OCI-LY1 (cell line): ENCODE measurements at regions not wholly inside any gene's neighbourhood (a gene's known extent, or its start where the extent isn't known, plus 50 kb on each side); places are given as distances from the start of the nearest gene placed in this dataset.

Experiments
- H2AFZ ChIP-seq: fragments of 200-600 bp; sonication (generic), shearing (Covaris generic); 2 replicates; pipeline ENCODE4 v1.6.0; 2014; ENCODE audit warnings: antibody characterized with exemption, mild to moderate bottlenecking, low read length
- H3F3A ChIP-seq: fragments of 200-600 bp; sonication (generic), shearing (Covaris generic); 2 replicates; pipeline ENCODE4 v1.6.0; 2014; ENCODE audit warnings: mild to moderate bottlenecking, antibody characterized with exemption, low read length, moderate library complexity; ENCODE audit not compliant: insufficient read depth
- H3K27ac ChIP-seq: fragments of 200-600 bp; sonication (generic); 2 replicates; pipeline ENCODE4 v1.5.1; 2014; ENCODE audit warnings: low read length, mixed run types, mild to moderate bottlenecking, low read depth; ENCODE audit not compliant: poor library complexity, severe bottlenecking
- H3K27me3 ChIP-seq: fragments of 200-600 bp; sonication (generic); 2 replicates; pipeline ENCODE4 v1.6.0; 2014; ENCODE audit warnings: antibody characterized with exemption, mild to moderate bottlenecking, low read length, moderate library complexity; ENCODE audit not compliant: insufficient read depth
- H3K36me3 ChIP-seq: fragments of 200-600 bp; sonication (generic); 2 replicates; pipeline ENCODE4 v1.6.1; 2014; ENCODE audit warnings: mild to moderate bottlenecking, antibody characterized with exemption, low read length, moderate library complexity, mixed read lengths; ENCODE audit not compliant: insufficient read depth
- H3K4me1 ChIP-seq: fragments of 200-600 bp; sonication (generic); 2 replicates; pipeline ENCODE4 v1.5.1; 2014; ENCODE audit warnings: mild to moderate bottlenecking, low read length, moderate library complexity; ENCODE audit not compliant: insufficient read depth, severe bottlenecking
- H3K4me2 ChIP-seq: fragments of 200-600 bp; sonication (generic), shearing (Covaris generic); 2 replicates; pipeline ENCODE4 v1.6.1; 2014; ENCODE audit warnings: low read length
- H3K4me3 ChIP-seq: fragments of 200-600 bp; sonication (generic); 2 replicates; pipeline ENCODE4 v1.5.1; 2014; ENCODE audit warnings: low read length, low read depth, mild to moderate bottlenecking, mixed read lengths; ENCODE audit not compliant: poor library complexity, severe bottlenecking
- H3K79me2 ChIP-seq: fragments of 200-600 bp; shearing (Covaris generic); 2 replicates; pipeline ENCODE4 v1.6.1; 2016; ENCODE audit warnings: mixed run types, low read length, mixed read lengths; ENCODE audit not compliant: insufficient read depth
- H3K9ac ChIP-seq: fragments of 200-600 bp; sonication (generic), shearing (Covaris generic); 2 replicates; pipeline ENCODE4 v1.6.1; 2014; ENCODE audit warnings: mild to moderate bottlenecking, low read length, mixed read lengths
- H3K9me2 ChIP-seq: fragments of 200-600 bp; sonication (generic), shearing (Covaris generic); 2 replicates; pipeline ENCODE4 v1.6.1; 2014; ENCODE audit warnings: low read depth, mild to moderate bottlenecking, low read length, mixed read lengths
- H3K9me3 ChIP-seq: fragments of 200-600 bp; shearing (Covaris generic); 2 replicates; pipeline ENCODE4 v1.6.1; 2014; ENCODE audit warnings: low read length, mixed read lengths
- H4K20me1 ChIP-seq: fragments of 200-600 bp; sonication (generic), shearing (Covaris generic); 2 replicates; pipeline ENCODE4 v1.6.0; 2016; ENCODE audit warnings: mild to moderate bottlenecking, low read length; ENCODE audit not compliant: insufficient read depth
- CTCF ChIP-seq: fragments of 200-600 bp; sonication (generic), shearing (Covaris generic); IDR thresholded peaks from 2 replicates; pipeline ENCODE4 v1.5.1; 2017; ENCODE audit warnings: mild to moderate bottlenecking, antibody characterized with exemption, low read length, moderate library complexity, mixed read lengths
- EZH2 ChIP-seq: fragments of 200-600 bp; sonication (generic), shearing (Covaris generic); IDR thresholded peaks from 2 replicates; pipeline ENCODE4 v1.8.0; 2017; ENCODE audit warnings: borderline replicate concordance, mixed run types, mild to moderate bottlenecking, antibody characterized with exemption, low read length, moderate library complexity, mixed read lengths

DNA sequence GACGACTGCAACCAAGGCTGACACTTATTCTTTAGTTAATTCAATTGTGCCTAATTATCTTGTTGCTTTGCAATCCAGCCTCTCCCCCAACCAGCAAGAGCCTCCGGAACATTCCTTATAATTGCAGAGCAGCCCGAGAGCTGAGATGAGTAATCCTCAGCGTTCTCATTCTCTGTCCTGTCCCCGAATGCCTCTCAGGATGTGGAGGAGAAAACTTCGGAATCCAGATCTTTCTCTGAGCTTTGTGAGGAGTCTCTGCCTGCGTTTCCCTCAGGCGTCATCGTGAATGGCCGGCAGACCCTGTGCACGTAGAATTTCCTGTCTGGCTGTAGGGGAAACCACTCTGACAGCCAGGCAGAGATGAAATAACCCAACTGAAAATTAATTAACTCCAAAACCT lies 160.5 kb upstream of the DIO3 start:
- Histone ChIP-seq H3K4me3 (no peak overlapping the region), H3K9me3 (no peaks in the 10 kb centered on the region), H3K36me3 (no peaks in the 10 kb centered on the region), H3K4me2 (no peak overlapping the region), H3K4me1 (no peaks in the 10 kb centered on the region), H3F3A (no peaks in the 10 kb centered on the region), H4K20me1 (no peaks in the 10 kb centered on the region), H3K79me2 (no peaks in the 10 kb centered on the region), H2AFZ (no peak overlapping the region), H3K27ac (no peak overlapping the region), H3K9ac (no peak overlapping the region), H3K9me2 (no peaks in the 10 kb centered on the region), H3K27me3 (no peaks in the 10 kb centered on the region)
- TF ChIP-seq EZH2 (no peak), CTCF (no peak)

DNA sequence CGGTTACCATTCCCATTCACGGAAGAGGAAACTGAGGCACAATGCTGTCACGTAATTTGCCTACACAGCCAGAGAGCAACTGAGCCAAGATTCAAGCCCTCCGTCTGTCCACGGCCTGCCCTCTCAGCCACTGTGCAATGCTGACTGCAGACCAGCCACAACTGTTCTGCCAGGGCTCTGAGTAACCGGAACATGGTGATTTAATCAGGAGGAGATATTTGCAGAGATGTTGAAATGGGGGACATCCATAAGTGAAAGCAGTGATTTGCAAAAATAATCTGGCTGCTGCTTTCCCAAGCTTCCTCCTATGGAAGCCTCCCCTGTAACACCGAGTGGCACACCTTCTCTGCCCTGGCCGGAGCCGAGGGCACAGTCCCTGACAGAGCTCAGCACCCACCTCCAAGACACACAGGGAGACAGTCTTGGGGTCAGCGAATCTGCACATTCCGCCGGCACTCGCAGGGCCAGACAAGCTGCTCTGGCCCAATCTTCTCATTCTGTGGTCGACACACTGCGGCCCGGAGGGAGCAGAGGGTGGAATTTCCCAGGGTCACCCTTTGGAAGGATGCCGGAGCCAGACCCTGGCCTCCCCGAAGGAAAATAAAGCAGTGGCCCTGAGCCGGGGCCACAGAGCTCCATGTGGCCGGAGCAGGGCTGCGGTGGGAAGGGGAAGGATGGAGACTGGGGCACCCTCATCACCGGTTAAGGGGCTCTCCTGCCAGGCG lies 158.2 kb upstream of the DIO3 start:
- Histone ChIP-seq H3K9ac (no peak overlapping the region), H3K27me3 (no peaks in the 10 kb centered on the region), H3K4me2 (no peak overlapping the region), H3K4me1 (no peaks in the 10 kb centered on the region), H2AFZ (no peak overlapping the region), H4K20me1 (no peaks in the 10 kb centered on the region), H3K9me2 (no peaks in the 10 kb centered on the region), H3K36me3 (no peaks in the 10 kb centered on the region), H3K79me2 (no peaks in the 10 kb centered on the region), H3F3A (no peaks in the 10 kb centered on the region), H3K27ac (no peak overlapping the region), H3K4me3 (no peak overlapping the region), H3K9me3 (no peaks in the 10 kb centered on the region)
- TF ChIP-seq CTCF: no peak
- TF ChIP-seq EZH2: no peak

DNA sequence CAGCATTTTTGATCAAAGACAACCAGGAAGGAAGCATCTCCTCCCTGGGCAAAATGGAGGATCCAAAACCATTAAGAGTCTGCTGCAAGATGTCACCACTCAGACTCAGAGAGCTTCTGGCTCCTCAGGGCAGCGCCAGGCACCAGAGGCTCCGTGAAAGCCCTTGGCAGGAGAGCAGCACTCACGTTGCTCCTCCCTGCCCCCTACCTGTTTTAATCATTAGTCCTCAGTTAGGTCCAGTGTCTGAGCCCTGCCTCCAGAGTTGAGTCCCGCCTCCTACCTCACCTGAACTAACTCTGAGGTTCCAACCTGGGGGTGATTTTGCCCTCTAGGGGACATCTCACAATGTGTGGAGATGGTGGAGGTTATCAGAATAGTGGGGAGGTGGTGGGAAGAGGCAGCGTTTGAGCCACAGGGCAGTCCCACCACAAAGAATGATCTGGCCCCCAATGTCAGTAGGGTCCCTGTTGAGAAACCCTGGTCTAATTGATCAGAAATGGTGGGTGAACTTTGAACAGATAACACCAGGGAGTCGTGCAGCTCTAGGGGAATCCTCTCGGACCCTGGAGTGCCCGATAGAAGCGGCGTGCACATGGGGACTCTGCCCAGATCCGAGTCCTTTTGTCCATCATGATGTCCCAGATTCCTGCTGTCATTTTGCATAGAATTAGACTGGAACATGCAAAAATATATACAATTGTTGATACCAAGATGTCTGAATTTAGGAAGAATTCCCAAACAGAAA lies 156.7 kb upstream of the DIO3 start:
- Histone ChIP-seq H3F3A (no peaks in the 10 kb centered on the region), H3K27me3 (no peaks in the 10 kb centered on the region), H3K4me2 (no peak overlapping the region), H4K20me1 (no peaks in the 10 kb centered on the region), H3K79me2 (no peaks in the 10 kb centered on the region), H3K9ac (no peak overlapping the region), H3K27ac (no peak overlapping the region), H3K36me3 (no peaks in the 10 kb centered on the region), H3K4me1 (no peaks in the 10 kb centered on the region), H3K9me3 (no peaks in the 10 kb centered on the region), H2AFZ (no peak overlapping the region), H3K9me2 (no peaks in the 10 kb centered on the region), H3K4me3 (no peak overlapping the region)
- TF ChIP-seq EZH2: no peak
